Thoracic aorta (tissue), 2 donors: ENCODE measurements at regions not wholly inside any gene's neighbourhood (a gene's known extent, or its start where the extent isn't known, plus 50 kb on each side); places are given as distances from the start of the nearest gene placed in this dataset.

Source experiments
- ATAC-seq: fragments of 150-250 bp; one replicate; pipeline ENCODE4 v1.8.0; 2017; ENCODE audit warnings: low read depth; ENCODE audit not compliant: insufficient number of reproducible peaks, low FRiP score
- DNase-seq: peaks from one replicate; pipeline ENCODE4 v3.0.0-alpha.2; 2020; ENCODE audit warnings: low spot score
- H3K27ac ChIP-seq, 2 donors: fragments of 200-600 bp; sonication (generic); 1 replicate in 1 of 2; 2 replicates in 1 of 2; pipeline ENCODE4 v1.5.1; 2016; ENCODE audit warnings: mild to moderate bottlenecking in 2 of 2, moderate library complexity in 2 of 2
- H3K27me3 ChIP-seq: fragments of 200-600 bp; sonication (generic); replicated peaks from 2 replicates; pipeline ENCODE4 v1.6.0; 2016; ENCODE audit warnings: mild to moderate bottlenecking; ENCODE audit not compliant: insufficient read depth
- H3K36me3 ChIP-seq: fragments of 200-600 bp; sonication (generic); one replicate; pipeline ENCODE4 v1.5.1; 2016
- H3K4me1 ChIP-seq, 2 donors: fragments of 200-600 bp; sonication (generic); 1 replicate in 1 of 2; 2 replicates in 1 of 2; pipeline versions ENCODE4 v1.5.1 to v1.6.0; 2016; ENCODE audit warnings: low read depth in 2 of 2, mild to moderate bottlenecking in 1 of 2; ENCODE audit not compliant: control insufficient read depth in 1 of 2
- H3K4me3 ChIP-seq: fragments of 200-600 bp; sonication (generic); 2 replicates; pipeline ENCODE4 v1.5.1; 2016; ENCODE audit warnings: mild to moderate bottlenecking
- H3K9me3 ChIP-seq: fragments of 200-600 bp; sonication (generic); 2 replicates; pipeline ENCODE4 v1.5.1; 2016
- TF ChIP-seq, protein P1 (sequence below): fragments of 200-600 bp; sonication (generic); IDR thresholded peaks from one replicate; pipeline ENCODE4 v1.5.1; 2019; ENCODE audit warnings: antibody characterized with exemption

DNA sequence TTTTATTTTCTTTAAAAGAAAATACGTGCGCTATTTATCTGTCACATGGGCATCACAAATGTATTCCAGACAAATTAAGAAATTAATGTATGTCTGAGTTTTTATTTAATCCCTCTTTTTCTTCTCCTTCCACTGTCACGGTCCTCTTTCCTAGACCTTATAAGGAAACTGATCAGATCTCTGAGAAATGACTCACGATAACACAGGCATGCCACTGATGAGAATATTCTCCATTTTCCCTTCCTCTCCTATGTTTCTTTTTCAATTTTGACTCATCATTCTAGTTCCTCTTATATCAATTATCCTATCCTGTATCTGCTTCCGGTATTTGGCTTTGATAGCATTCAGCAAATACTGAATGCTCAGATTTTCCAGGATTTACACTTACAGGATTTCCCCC, 121.8 kb downstream of the DSC3 start:
- Histone ChIP-seq H3K9me3 (no peaks in the 10 kb centered on the region), H3K27me3 (no peaks in the 10 kb centered on the region), H3K4me1 (no peaks in the 10 kb centered on the region), H3K4me3 (no peak overlapping the region), H3K27ac (no peak overlapping the region), H3K36me3 (no peaks in the 10 kb centered on the region)
- ATAC-seq (no peak), DNase-seq (no peak)
- TF ChIP-seq, protein P1, sequence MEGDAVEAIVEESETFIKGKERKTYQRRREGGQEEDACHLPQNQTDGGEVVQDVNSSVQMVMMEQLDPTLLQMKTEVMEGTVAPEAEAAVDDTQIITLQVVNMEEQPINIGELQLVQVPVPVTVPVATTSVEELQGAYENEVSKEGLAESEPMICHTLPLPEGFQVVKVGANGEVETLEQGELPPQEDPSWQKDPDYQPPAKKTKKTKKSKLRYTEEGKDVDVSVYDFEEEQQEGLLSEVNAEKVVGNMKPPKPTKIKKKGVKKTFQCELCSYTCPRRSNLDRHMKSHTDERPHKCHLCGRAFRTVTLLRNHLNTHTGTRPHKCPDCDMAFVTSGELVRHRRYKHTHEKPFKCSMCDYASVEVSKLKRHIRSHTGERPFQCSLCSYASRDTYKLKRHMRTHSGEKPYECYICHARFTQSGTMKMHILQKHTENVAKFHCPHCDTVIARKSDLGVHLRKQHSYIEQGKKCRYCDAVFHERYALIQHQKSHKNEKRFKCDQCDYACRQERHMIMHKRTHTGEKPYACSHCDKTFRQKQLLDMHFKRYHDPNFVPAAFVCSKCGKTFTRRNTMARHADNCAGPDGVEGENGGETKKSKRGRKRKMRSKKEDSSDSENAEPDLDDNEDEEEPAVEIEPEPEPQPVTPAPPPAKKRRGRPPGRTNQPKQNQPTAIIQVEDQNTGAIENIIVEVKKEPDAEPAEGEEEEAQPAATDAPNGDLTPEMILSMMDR: no peak

DNA sequence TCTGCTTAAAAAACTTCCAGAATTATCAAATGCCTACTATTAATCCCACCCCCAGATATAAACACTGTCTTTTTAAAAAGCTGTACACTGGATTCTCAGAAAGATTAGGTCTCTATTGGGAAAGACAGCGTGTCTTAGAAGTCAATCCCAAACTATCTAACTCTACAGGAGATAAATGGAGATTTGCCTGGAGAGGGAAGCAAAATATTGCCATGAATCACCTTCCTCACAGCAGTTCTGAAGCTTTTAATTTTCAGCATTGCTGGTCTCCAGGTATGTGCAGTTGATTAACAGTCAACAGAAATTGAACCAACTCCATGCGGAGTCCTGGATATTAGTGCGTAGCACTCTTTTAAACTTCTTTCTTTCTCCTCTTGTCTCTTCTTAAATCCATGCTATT, 122.2 kb downstream of the DSC3 start:
- Histone ChIP-seq H3K27me3 (no peaks in the 10 kb centered on the region), H3K4me1 (no peaks in the 10 kb centered on the region), H3K4me3 (no peak overlapping the region), H3K9me3 (no peaks in the 10 kb centered on the region), H3K36me3 (no peaks in the 10 kb centered on the region), H3K27ac (no peak overlapping the region)
- TF ChIP-seq, protein P1: no peak
- ATAC-seq (no peak), DNase-seq (no peak)

GRCh38 chr18:30917651-30918050, 124.9 kb downstream of the DSC3 start:
- Histone ChIP-seq H3K27me3 (no peaks in the 10 kb centered on the region), H3K9me3 (no peaks in the 10 kb centered on the region), H3K4me3 (no peak overlapping the region), H3K36me3 (no peaks in the 10 kb centered on the region), H3K4me1 (no peaks in the 10 kb centered on the region), H3K27ac (no peak overlapping the region)
- DNase-seq (no peak), ATAC-seq (no peak)
- TF ChIP-seq, protein P1: no peak

- no peak overlapping the region for H3K27ac ChIP-seq
- no peak overlapping the region for H3K4me3 ChIP-seq
- H3K27me3 ChIP-seq: no peaks in the 10 kb centered on the region
- DNase-seq: no peak
- H3K36me3 ChIP-seq: no peaks in the 10 kb centered on the region
- no peaks in the 10 kb centered on the region for H3K9me3 ChIP-seq
- no peaks in the 10 kb centered on the region for H3K4me1 ChIP-seq
- ATAC-seq: no peak
- TF ChIP-seq, protein P1: no peak
These were observed 127.1 kb downstream of the DSC3 start for GRCh38 chr18:30915336-30915988.

DNA sequence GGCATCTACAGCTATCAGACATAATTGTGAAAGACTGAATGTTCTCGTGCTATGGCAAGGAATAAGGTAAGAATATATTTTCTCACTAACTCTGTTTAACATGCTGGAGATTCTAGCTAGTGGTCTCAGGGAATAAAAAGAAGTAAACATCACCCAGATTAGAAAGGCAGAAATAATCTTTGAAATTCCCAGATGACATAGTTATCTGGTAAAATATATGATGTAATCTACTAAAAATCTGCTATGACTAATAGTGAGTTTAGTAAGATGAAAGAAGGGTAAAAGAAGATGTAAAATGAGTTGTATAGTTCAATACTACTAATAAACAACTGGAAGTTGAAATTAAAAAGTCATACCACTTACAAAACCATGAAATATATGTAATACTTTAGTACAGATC, 134.2 kb downstream of the DSC3 start:
- H3K27me3 ChIP-seq: no peaks in the 10 kb centered on the region
- H3K27ac ChIP-seq: no peak overlapping the region
- no peaks in the 10 kb centered on the region for H3K4me1 ChIP-seq
- H3K36me3 ChIP-seq: no peaks in the 10 kb centered on the region
- no peak for ATAC-seq
- DNase-seq: no peak
- H3K4me3 ChIP-seq: no peak overlapping the region
- TF ChIP-seq, protein P1: no peak
- no peaks in the 10 kb centered on the region for H3K9me3 ChIP-seq
